Peyer's patch (tissue), 4 donors: ENCODE measurements at regions not wholly inside any gene's neighbourhood (a gene's known extent, or its start where the extent isn't known, plus 50 kb on each side); places are given as distances from the start of the nearest gene placed in this dataset.

Experiments used
- CTCF ChIP-seq, 6 experiments: fragments of 450-650 bp in 4 of 6; fragments of 200-600 bp in 2 of 6; sonication (generic) in 1 of 6; IDR thresholded peaks; one replicate each; pipeline ENCODE4 v1.5.1; 2017 to 2019; ENCODE audit warnings: antibody characterized with exemption in 6 of 6, mild to moderate bottlenecking in 3 of 6, moderate library complexity in 1 of 6
- POLR2A ChIP-seq, 2 donors: fragments of 450-650 bp; IDR thresholded peaks; one replicate each; pipeline ENCODE4 v1.5.1; 2017; ENCODE audit warnings: antibody characterized with exemption in 2 of 2, mild to moderate bottlenecking in 2 of 2, moderate library complexity in 2 of 2

GRCh38 chr4:3391422-3391821 is 50.3 kb upstream of the HGFAC start:
- TF ChIP-seq POLR2A (IDR thresholded peaks at IDR 0.05) (no peak), CTCF (IDR thresholded peaks at IDR 0.05) (no peak)
